K562 (cell line): ENCODE measurements at regions not wholly inside any gene's neighbourhood (a gene's known extent, or its start where the extent isn't known, plus 50 kb on each side); places are given as distances from the start of the nearest gene placed in this dataset.

Experiments
- ATAC-seq: fragments of 200-7000 bp; cut with Tn5 transposase; 3 replicates; pipeline ENCODE4 v1.9.1; 2020; ENCODE audit warnings: moderate library complexity
- BruUV-seq: library from RNA; stranded (reverse); fragments of 400-500 nt; replicated peaks from 2 replicates; lab custom pipeline; 2021; lab: Mats Ljungman, UMichigan
- CTCF ChIA-PET: fragments of 300-600 bp; formaldehyde crosslinking; extraction: SDS; loops from one replicate; lab custom pipeline; 2021; ENCODE audit warnings: low intra/inter-chr PET ratio; lab: Yijun Ruan, JAX
- POLR2A ChIA-PET: fragments of 300-600, 350-650 bp; sonication (Branson Sonifier 250); formaldehyde crosslinking; extraction: SDS; loops from one replicate; lab custom pipeline; 2021; ENCODE audit warnings: antibody characterized with exemption, inconsistent platforms; lab: Yijun Ruan, JAX
- DNase-seq, 4 experiments: peaks; one replicate each; pipeline versions ENCODE4 v3.0.0 to v3.0.0-alpha.2; 2011 to 2018; ENCODE audit warnings: low spot score in 3 of 4, mixed read lengths in 3 of 4; ENCODE audit errors: extremely low read depth in 1 of 4
- FAIRE-seq: peaks from 2 replicates; lab custom pipeline; 2011; peaks lifted over from hg19 to GRCh38; lab: Jason Lieb, UNC
- H2AFZ ChIP-seq: 2 replicates; pipeline ENCODE4 v1.6.0; 2011; ENCODE audit warnings: low read depth, low read length, control low read depth, inconsistent platforms
- H3K27ac ChIP-seq: fragments of 200-600 bp; 3 replicates; pipeline ENCODE4 v1.8.0; 2011; ENCODE audit warnings: low read depth, mild to moderate bottlenecking, control low read depth, inconsistent platforms, low read length, moderate library complexity, mixed read lengths; ENCODE audit errors: extremely low read depth
- H3K27me3 ChIP-seq, 2 experiments: fragments of 300-600 bp in 1 of 2; 2 replicates in 1 of 2; 3 replicates in 1 of 2; pipeline versions ENCODE4 v1.6.0 to v1.8.0; 2011; ENCODE audit warnings: inconsistent platforms in 2 of 2, low read length in 2 of 2, mild to moderate bottlenecking in 1 of 2, mixed read lengths in 1 of 2, moderate library complexity in 1 of 2; ENCODE audit not compliant: control insufficient read depth in 2 of 2, insufficient read depth in 2 of 2
- H3K36me3 ChIP-seq: fragments of 300-600 bp; 3 replicates; pipeline ENCODE4 v1.8.0; 2011; ENCODE audit warnings: mild to moderate bottlenecking, low read length, inconsistent platforms; ENCODE audit not compliant: control insufficient read depth, insufficient read depth
- H3K4me1 ChIP-seq, 2 experiments: fragments of 200-600 bp in 1 of 2; replicated peaks in 1 of 2; 2 replicates in 1 of 2; 3 replicates in 1 of 2; pipeline versions ENCODE4 v1.5.1 to v1.8.0; 2011; ENCODE audit warnings: inconsistent platforms in 2 of 2, low read length in 2 of 2, mild to moderate bottlenecking in 1 of 2, mixed read lengths in 1 of 2, moderate library complexity in 1 of 2; ENCODE audit not compliant: control insufficient read depth in 2 of 2, insufficient read depth in 2 of 2
- H3K4me2 ChIP-seq: 2 replicates; pipeline ENCODE4 v1.6.1; 2011; ENCODE audit warnings: low read length, control low read depth, inconsistent platforms, mixed read lengths; ENCODE audit not compliant: insufficient read depth
- H3K4me3 ChIP-seq: fragments of 200-600 bp; sonication (generic), shearing (Covaris generic); 2 replicates; pipeline ENCODE4 v1.5.1; 2016; ENCODE audit warnings: control low read depth, inconsistent platforms
- H3K79me2 ChIP-seq: fragments of 200-600 bp; 3 replicates; pipeline ENCODE4 v1.8.0; 2011; ENCODE audit warnings: low read length, inconsistent platforms; ENCODE audit not compliant: control insufficient read depth, insufficient read depth
- H3K9ac ChIP-seq, 2 experiments: 2 replicates each; pipeline versions ENCODE4 v1.6.0 to v1.6.1; 2011; ENCODE audit warnings: low read depth in 2 of 2, low read length in 2 of 2, control low read depth in 1 of 2, inconsistent platforms in 1 of 2, mild to moderate bottlenecking in 1 of 2, mixed read lengths in 1 of 2; ENCODE audit not compliant: insufficient read depth in 1 of 2
- H3K9me1 ChIP-seq: one replicate; pipeline ENCODE4 v1.6.0; 2011; ENCODE audit warnings: inconsistent platforms, mild to moderate bottlenecking, low read length, moderate library complexity; ENCODE audit not compliant: control insufficient read depth, insufficient read depth
- H3K9me3 ChIP-seq: replicated peaks from 2 replicates; pipeline ENCODE4 v1.5.1; 2011; ENCODE audit warnings: low read depth, low read length, inconsistent platforms; ENCODE audit not compliant: control insufficient read depth, insufficient read depth
- H4K20me1 ChIP-seq: replicated peaks from 2 replicates; pipeline ENCODE4 v1.6.1; 2011; ENCODE audit warnings: low read length, inconsistent platforms, mixed read lengths; ENCODE audit not compliant: control insufficient read depth, insufficient read depth
- ARID1B ChIP-seq: fragments of 450-650 bp; IDR thresholded peaks from 2 replicates; pipeline ENCODE4 v1.6.1; 2016; ENCODE audit warnings: antibody characterized with exemption, mild to moderate bottlenecking, inconsistent platforms
- ATF4 ChIP-seq: fragments of 450-650 bp; formaldehyde crosslinking; IDR thresholded peaks from 2 replicates; pipeline ENCODE4 v1.4.0; 2022; ENCODE audit warnings: mild to moderate bottlenecking, moderate library complexity
- MAFF ChIP-seq: IDR thresholded peaks from 2 replicates; pipeline ENCODE4 v1.6.1; 2012; ENCODE audit warnings: low read length, improper control_type of control experiment
- MAZ ChIP-seq, 2 experiments: fragments of 450-650 bp in 1 of 2; sonication (generic) in 1 of 2; formaldehyde crosslinking; IDR thresholded peaks in 1 of 2; conservative IDR thresholded peaks in 1 of 2; 2 replicates each; pipeline versions ENCODE4 v1.4.0 to v1.5.0; 2020; ENCODE audit warnings: mild to moderate bottlenecking in 1 of 2, missing genetic modification reagents in 1 of 2
- NR4A1 ChIP-seq, 2 experiments: fragments of 250-450 bp in 1 of 2; fragments of 450-650 bp in 1 of 2; sonication (Bioruptor Pico) in 1 of 2; IDR thresholded peaks; 2 replicates each; pipeline versions ENCODE4 v1.4.0 to v1.6.1; 2016 to 2020; ENCODE audit warnings: mild to moderate bottlenecking in 2 of 2, missing compliant biosample characterization in 1 of 2, missing genetic modification characterization in 1 of 2, moderate library complexity in 1 of 2
- POLR3A ChIP-seq: IDR thresholded peaks from 2 replicates; pipeline ENCODE4 v1.6.1; 2011; ENCODE audit warnings: borderline replicate concordance, mild to moderate bottlenecking, moderate library complexity; ENCODE audit not compliant: insufficient read length, insufficient read depth; ENCODE audit errors: extremely low read depth
- RAD51 ChIP-seq: fragments of 450-650 bp; IDR thresholded peaks from 2 replicates; pipeline ENCODE4 v1.7.1; 2016; ENCODE audit warnings: low read depth, mild to moderate bottlenecking, borderline replicate concordance
- STAT5B ChIP-seq: fragments of 250-450 bp; sonication (Bioruptor Pico); IDR thresholded peaks from 2 replicates; pipeline ENCODE4 v1.8.0; 2021; ENCODE audit warnings: mild to moderate bottlenecking, inconsistent platforms
- THRAP3 ChIP-seq: fragments of 450-650 bp; IDR thresholded peaks from 2 replicates; pipeline ENCODE4 v1.6.1; 2016; ENCODE audit warnings: mild to moderate bottlenecking, inconsistent platforms, borderline replicate concordance
- ZBTB26 ChIP-seq: fragments of 450-650 bp; formaldehyde crosslinking; IDR thresholded peaks from 2 replicates; pipeline ENCODE4 v1.4.0; 2022; ENCODE audit warnings: missing genetic modification characterization
- ZBTB5 ChIP-seq: fragments of 450-650 bp; IDR thresholded peaks from 2 replicates; pipeline ENCODE4 v1.6.1; 2017; ENCODE audit warnings: antibody characterized with exemption
- ZNF174 ChIP-seq: fragments of 250-450 bp; sonication (Bioruptor Pico); IDR thresholded peaks from 2 replicates; pipeline ENCODE4 v1.4.0; 2020; ENCODE audit warnings: mild to moderate bottlenecking
- WGBS: fragments of 100-300 bp; shearing (Covaris generic); methylation state at CpG from one replicate; pipeline ENCODE4 v1.1.6; 2016; ENCODE audit warnings: low coverage, mixed read lengths; ENCODE audit not compliant: insufficient coverage; ENCODE audit errors: missing lambda C conversion rate; 5-methylcytosine and 5-hydroxymethylcytosine counted together
- in situ Hi-C: fragments of 300-500 bp; cut with MboI; formaldehyde crosslinking; loops from 4 replicates; pipeline ENCODE4 v1.15.0; 2018; ENCODE audit warnings: inconsistent platforms, mixed read lengths
- intact Hi-C: fragments of 100-400 bp; cut with micrococcal nuclease; formaldehyde crosslinking; loops from 2 replicates; pipeline ENCODE4 v1.14.2; 2022

GRCh38 chr5:12208366-12209100 is 304.3 kb upstream of the CTNND2 start (continued):
- TF ChIP-seq ZBTB5 (no peak), ATF4 (CRISPR knock-in tag) (no peak), MAFF (no peak), ARID1B (no peak), POLR3A (no peak), RAD51 (no peak), MAZ (CRISPR knock-in tag; conservative IDR thresholded peaks at IDR 0.05 in 1 of 2, IDR thresholded peaks at IDR 0.05 in 1 of 2) (no peak), STAT5B (CRISPR knock-in tag) (no peak)

- no peaks in the 10 kb centered on the region for H3K4me1 ChIP-seq
- ATAC-seq (no peak), FAIRE-seq (no peak), DNase-seq (no peak)
- ChIA-PET CTCF (no interaction called here), POLR2A (no interaction called here)
- H3K27ac ChIP-seq, result no peak overlapping the region
- BruUV-seq, result no TSS peak
- H3K9me3 ChIP-seq, result no peaks in the 10 kb centered on the region
- WGBS, result 3% methylated on average over 2 of the region's 2 CpGs
- H3K9me1 ChIP-seq, result no peaks in the 10 kb centered on the region
- H3K79me2 ChIP-seq, result no peaks in the 10 kb centered on the region
- no peaks in the 10 kb centered on the region for H3K27me3 ChIP-seq
- H3K4me3 ChIP-seq, result no peak overlapping the region
- H4K20me1 ChIP-seq, result no peaks in the 10 kb centered on the region
- no peak overlapping the region for H3K4me2 ChIP-seq
- intact Hi-C loops, result no loop called here
- in situ Hi-C loops, result no loop called here
- TF ChIP-seq THRAP3 (no peak), ZNF174 (CRISPR knock-in tag) (no peak), ZBTB26 (no peak), NR4A1 (CRISPR knock-in tag; IDR thresholded peaks at IDR 0.05) (no peak), NR4A1 (tag; IDR thresholded peaks at IDR 0.05) (no peak)
- H3K36me3 ChIP-seq, result no peaks in the 10 kb centered on the region
- H2AFZ ChIP-seq, result no peak overlapping the region
- no peak overlapping the region for H3K9ac ChIP-seq
These were observed 300.5 kb upstream of the CTNND2 start for GRCh38 chr5:12204761-12205160.
